ENCODE measurements at regions not wholly inside any gene's neighbourhood (a gene's known extent, or its start where the extent isn't known, plus 50 kb on each side); places are given as distances from the start of the nearest gene placed in this dataset.
A peak's percentile ranks its signal among the peaks of the same experiment; 100 is the strongest.

GRCh38 chr5:175810457-175810856 lies 60.9 kb upstream of the CPLX2 start:
- Mint-ChIP-seq H3K27ac (ENCODE audit: unreplicated experiment) (no peak overlapping the region), H3K36me3 (ENCODE audit: low read depth, unreplicated experiment) (no peaks in the 10 kb centered on the region), H3K9me3 (ENCODE audit: unreplicated experiment) (peaks cover 2% of the 10 kb centered on the region), H3K4me3 (ENCODE audit: unreplicated experiment) (no peak overlapping the region), H3K4me1 (ENCODE audit: low read depth, unreplicated experiment) (peaks cover 18% of the 10 kb centered on the region), H3K27me3 (ENCODE audit: low read depth, unreplicated experiment) (peaks cover 27% of the 10 kb centered on the region)
- TF ChIP-seq CTCF (IDR thresholded peaks at IDR 0.05; ENCODE audit: insufficient read depth, low read depth, low read length): no peak
- TF ChIP-seq EZH2 (IDR thresholded peaks at IDR 0.05; ENCODE audit: insufficient read depth, low read length): no peak
- no peaks in the 10 kb centered on the region for H3K27me3 ChIP-seq (ENCODE audit: insufficient read depth, low read length)
- FAIRE-seq (no peak), DNase-seq (ENCODE audit: low read depth) (no peak)
- peak overlapping the region; percentile 67 for H3K4me2 ChIP-seq (ENCODE audit: low read length)
- no peaks in the 10 kb centered on the region for H3K36me3 ChIP-seq (ENCODE audit: insufficient read depth, low read length)
- H3K4me1 ChIP-seq (ENCODE audit: insufficient read depth, low read length): peaks cover 23% of the 10 kb centered on the region
- H3K4me3 ChIP-seq (ENCODE audit: insufficient read depth, low read depth, low read length): no peak overlapping the region
- no peak overlapping the region for H3K9ac ChIP-seq (ENCODE audit: low read length)
- H4K20me1 ChIP-seq (ENCODE audit: insufficient read depth, low read length): no peaks in the 10 kb centered on the region
- H2AFZ ChIP-seq (ENCODE audit: low read depth, low read length): no peak overlapping the region
- no peaks in the 10 kb centered on the region for H3K79me2 ChIP-seq (ENCODE audit: insufficient read depth, low read length)
- peaks cover 3% of the 10 kb centered on the region for H3K9me3 ChIP-seq (ENCODE audit: insufficient read depth, low read depth, low read length)
- H3K27ac ChIP-seq (ENCODE audit: low read depth, low read length): no peak overlapping the region

- H3K4me1 Mint-ChIP-seq (ENCODE audit: low read depth, unreplicated experiment): peaks cover 18% of the 10 kb centered on the region
- H3K9me3 ChIP-seq (ENCODE audit: insufficient read depth, low read depth, low read length): no peaks in the 10 kb centered on the region
- no peak overlapping the region for H3K27ac Mint-ChIP-seq (ENCODE audit: unreplicated experiment)
- no peak overlapping the region for H3K4me2 ChIP-seq (ENCODE audit: low read length)
- no peaks in the 10 kb centered on the region for H3K27me3 ChIP-seq (ENCODE audit: insufficient read depth, low read length)
- no peak for TF ChIP-seq CTCF (IDR thresholded peaks at IDR 0.05; ENCODE audit: insufficient read depth, low read depth, low read length)
- TF ChIP-seq EZH2 (IDR thresholded peaks at IDR 0.05; ENCODE audit: insufficient read depth, low read length): no peak
- peaks cover 23% of the 10 kb centered on the region for H3K4me1 ChIP-seq (ENCODE audit: insufficient read depth, low read length)
- no peaks in the 10 kb centered on the region for H3K79me2 ChIP-seq (ENCODE audit: insufficient read depth, low read length)
- no peak overlapping the region for H2AFZ ChIP-seq (ENCODE audit: low read depth, low read length)
- FAIRE-seq (no peak), DNase-seq (ENCODE audit: low read depth) (no peak)
- H3K4me3 ChIP-seq (ENCODE audit: insufficient read depth, low read depth, low read length): no peak overlapping the region
- H3K4me3 Mint-ChIP-seq (ENCODE audit: unreplicated experiment): no peak overlapping the region
- H3K9me3 Mint-ChIP-seq (ENCODE audit: unreplicated experiment): peaks cover 2% of the 10 kb centered on the region
- no peaks in the 10 kb centered on the region for H3K36me3 ChIP-seq (ENCODE audit: insufficient read depth, low read length)
- no peaks in the 10 kb centered on the region for H3K36me3 Mint-ChIP-seq (ENCODE audit: low read depth, unreplicated experiment)
- H3K27ac ChIP-seq (ENCODE audit: low read depth, low read length): no peak overlapping the region
- H3K27me3 Mint-ChIP-seq (ENCODE audit: low read depth, unreplicated experiment): peaks cover 17% of the 10 kb centered on the region
- H4K20me1 ChIP-seq (ENCODE audit: insufficient read depth, low read length): no peaks in the 10 kb centered on the region
- H3K9ac ChIP-seq (ENCODE audit: low read length): no peak overlapping the region
These were observed 59.8 kb upstream of the CPLX2 start for GRCh38 chr5:175811589-175811988.

- no peak overlapping the region for H3K27ac ChIP-seq (ENCODE audit: low read depth, low read length)
- peaks cover 16% of the 10 kb centered on the region for H3K4me1 Mint-ChIP-seq (ENCODE audit: low read depth, unreplicated experiment)
- no peaks in the 10 kb centered on the region for H3K36me3 Mint-ChIP-seq (ENCODE audit: low read depth, unreplicated experiment)
- H3K4me1 ChIP-seq (ENCODE audit: insufficient read depth, low read length): peaks cover 22% of the 10 kb centered on the region
- TF ChIP-seq EZH2 (IDR thresholded peaks at IDR 0.05; ENCODE audit: insufficient read depth, low read length): no peak
- no peak for TF ChIP-seq CTCF (IDR thresholded peaks at IDR 0.05; ENCODE audit: insufficient read depth, low read depth, low read length)
- H3K4me3 ChIP-seq (ENCODE audit: insufficient read depth, low read depth, low read length): no peak overlapping the region
- DNase-seq (ENCODE audit: low read depth): no peak
- peak overlapping the region; percentile 10 for H3K9ac ChIP-seq (ENCODE audit: low read length)
- peaks cover 5% of the 10 kb centered on the region for H3K9me3 Mint-ChIP-seq (ENCODE audit: unreplicated experiment)
- FAIRE-seq: no peak
- no peaks in the 10 kb centered on the region for H3K27me3 ChIP-seq (ENCODE audit: insufficient read depth, low read length)
- H3K36me3 ChIP-seq (ENCODE audit: insufficient read depth, low read length): no peaks in the 10 kb centered on the region
- H3K4me2 ChIP-seq (ENCODE audit: low read length): peak overlapping the region; percentile 72
- peaks cover 17% of the 10 kb centered on the region for H3K27me3 Mint-ChIP-seq (ENCODE audit: low read depth, unreplicated experiment)
- no peak overlapping the region for H2AFZ ChIP-seq (ENCODE audit: low read depth, low read length)
- H4K20me1 ChIP-seq (ENCODE audit: insufficient read depth, low read length): no peaks in the 10 kb centered on the region
- no peak overlapping the region for H3K4me3 Mint-ChIP-seq (ENCODE audit: unreplicated experiment)
- H3K27ac Mint-ChIP-seq (ENCODE audit: unreplicated experiment): peak overlapping the region; percentile 75
- H3K9me3 ChIP-seq (ENCODE audit: insufficient read depth, low read depth, low read length): no peaks in the 10 kb centered on the region
- no peaks in the 10 kb centered on the region for H3K79me2 ChIP-seq (ENCODE audit: insufficient read depth, low read length)
These were observed 57.3 kb upstream of the CPLX2 start for GRCh38 chr5:175813943-175814630.

Data from astrocyte (in vitro differentiated cells and primary cell).